ENCODE measurements at regions not wholly inside any gene's neighbourhood (a gene's known extent, or its start where the extent isn't known, plus 50 kb on each side); places are given as distances from the start of the nearest gene placed in this dataset.

DNA sequence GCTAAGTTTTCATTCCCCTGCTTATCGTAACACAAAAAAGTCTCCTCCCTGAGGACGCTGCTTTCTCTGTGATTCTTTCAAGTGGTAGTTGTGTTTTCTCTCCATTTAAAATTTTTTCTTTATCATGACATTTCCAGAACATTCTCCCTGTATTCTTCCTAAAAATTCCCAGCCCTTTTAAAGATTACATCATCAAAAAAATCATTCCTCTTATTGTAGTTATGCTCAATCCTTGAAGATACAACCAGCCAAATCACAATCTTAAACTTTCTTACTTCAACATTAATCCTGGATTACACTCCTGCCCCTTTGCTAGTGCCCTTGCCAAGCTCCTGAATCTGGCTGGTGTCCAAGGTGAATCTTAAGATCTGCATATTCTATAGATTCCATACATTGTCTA lies 163.7 kb upstream of the CBLB start:
- no peaks in the 10 kb centered on the region for H3K9me3 ChIP-seq (ENCODE audit: control insufficient read depth, low read length)
- no peak overlapping the region for H3K4me3 ChIP-seq (ENCODE audit: insufficient read depth, low read depth, low read length)
- no peaks in the 10 kb centered on the region for H3K27me3 ChIP-seq (ENCODE audit: control insufficient read depth, insufficient read depth, low read length, poor library complexity, severe bottlenecking)
- 73 to 94% methylated on average over 2 of the region's 2 CpGs for WGBS, 2 experiments
- H3K27ac ChIP-seq (ENCODE audit: insufficient read depth, low read depth, low read length, poor library complexity, severe bottlenecking) = no peak overlapping the region
- H3K36me3 ChIP-seq (ENCODE audit: control insufficient read depth, insufficient read depth, low read length) = no peaks in the 10 kb centered on the region
- no peaks in the 10 kb centered on the region for H3K4me1 ChIP-seq (ENCODE audit: control insufficient read depth, insufficient read depth, low read length)

DNA sequence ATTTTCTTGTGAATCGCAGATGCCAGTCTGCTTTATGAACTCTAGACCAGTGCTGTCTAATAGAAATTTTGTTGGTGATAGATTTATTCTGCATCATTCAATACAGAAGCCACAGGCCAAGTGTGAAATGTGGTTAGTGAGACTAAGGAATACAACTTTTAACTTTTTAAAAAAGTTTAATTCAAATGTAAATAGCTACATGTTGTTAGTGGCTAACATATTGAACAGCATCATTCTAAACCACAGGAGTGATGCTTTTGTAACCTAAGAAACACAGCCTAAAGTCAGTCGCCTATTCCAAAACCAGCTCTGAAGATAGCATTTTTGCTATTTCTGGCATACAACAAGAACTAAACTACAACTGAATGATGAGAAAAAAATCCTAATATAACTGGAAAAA lies 164.8 kb upstream of the CBLB start:
- H3K9me3 ChIP-seq (ENCODE audit: control insufficient read depth, low read length) = no peaks in the 10 kb centered on the region
- H3K27ac ChIP-seq (ENCODE audit: insufficient read depth, low read depth, low read length, poor library complexity, severe bottlenecking) = no peak overlapping the region
- H3K4me3 ChIP-seq (ENCODE audit: insufficient read depth, low read depth, low read length) = no peak overlapping the region
- no peaks in the 10 kb centered on the region for H3K4me1 ChIP-seq (ENCODE audit: control insufficient read depth, insufficient read depth, low read length)
- H3K36me3 ChIP-seq (ENCODE audit: control insufficient read depth, insufficient read depth, low read length) = no peaks in the 10 kb centered on the region
- no peaks in the 10 kb centered on the region for H3K27me3 ChIP-seq (ENCODE audit: control insufficient read depth, insufficient read depth, low read length, poor library complexity, severe bottlenecking)
- WGBS, 2 experiments = 88 to 100% methylated on average over 2 of the region's 2 CpGs

DNA sequence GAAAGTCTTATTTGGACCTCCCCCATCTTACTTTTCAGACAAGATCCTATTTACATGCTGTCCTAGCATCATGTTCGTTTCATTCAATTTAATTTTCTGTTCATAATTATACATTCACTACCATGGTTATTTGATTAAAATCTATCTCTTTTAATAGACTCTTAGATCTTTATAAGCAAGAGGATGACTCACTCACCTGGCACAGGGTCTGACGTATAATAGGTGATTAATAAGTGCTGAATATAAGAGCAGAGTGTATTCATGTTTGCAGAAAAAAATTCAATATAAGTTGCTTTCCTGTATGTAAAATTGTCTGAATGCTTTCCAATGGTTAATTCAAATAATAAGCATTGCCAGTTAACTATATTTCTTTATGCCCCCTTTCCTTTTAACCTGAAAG lies 165.5 kb upstream of the CBLB start:
- WGBS, 2 experiments = 89 to 100% methylated on average over 1 to 2 of the region's 2 CpGs
- no peaks in the 10 kb centered on the region for H3K9me3 ChIP-seq (ENCODE audit: control insufficient read depth, low read length)
- H3K27me3 ChIP-seq (ENCODE audit: control insufficient read depth, insufficient read depth, low read length, poor library complexity, severe bottlenecking) = no peaks in the 10 kb centered on the region
- H3K27ac ChIP-seq (ENCODE audit: insufficient read depth, low read depth, low read length, poor library complexity, severe bottlenecking) = no peak overlapping the region
- H3K4me1 ChIP-seq (ENCODE audit: control insufficient read depth, insufficient read depth, low read length) = no peaks in the 10 kb centered on the region
- no peaks in the 10 kb centered on the region for H3K36me3 ChIP-seq (ENCODE audit: control insufficient read depth, insufficient read depth, low read length)
- H3K4me3 ChIP-seq (ENCODE audit: insufficient read depth, low read depth, low read length) = no peak overlapping the region

- H3K27ac ChIP-seq (ENCODE audit: insufficient read depth, low read depth, low read length, poor library complexity, severe bottlenecking) = no peak overlapping the region
- 95 to 97% methylated on average over 4 of the region's 4 CpGs for WGBS, 2 experiments
Observed at GRCh38 chr3:106035619-106036018, 166.8 kb upstream of the CBLB start.

DNA sequence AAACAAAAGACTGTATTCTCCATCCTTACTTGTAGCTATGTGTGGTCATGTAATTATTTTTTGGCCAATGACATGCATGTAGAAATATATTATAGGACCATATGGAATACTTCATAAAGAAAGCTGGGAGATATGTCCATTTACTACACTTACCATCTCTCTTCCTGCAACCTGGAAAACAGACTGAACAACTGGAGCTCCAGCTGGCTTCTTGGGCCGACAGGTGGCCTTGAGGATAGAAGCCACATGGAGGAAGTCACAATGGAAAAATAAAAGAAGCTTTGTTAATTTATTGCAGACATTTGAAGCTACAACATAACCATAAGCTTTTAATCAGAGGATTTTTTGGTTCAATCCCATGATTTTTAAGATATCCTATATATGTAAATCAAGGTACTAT lies 167.9 kb upstream of the CBLB start:
- Histone ChIP-seq H3K9me3 (ENCODE audit: control insufficient read depth, low read length) (no peaks in the 10 kb centered on the region), H3K4me1 (ENCODE audit: control insufficient read depth, insufficient read depth, low read length) (no peaks in the 10 kb centered on the region), H3K27ac (ENCODE audit: insufficient read depth, low read depth, low read length, poor library complexity, severe bottlenecking) (no peak overlapping the region), H3K4me3 (ENCODE audit: insufficient read depth, low read depth, low read length) (no peak overlapping the region), H3K36me3 (ENCODE audit: control insufficient read depth, insufficient read depth, low read length) (no peaks in the 10 kb centered on the region), H3K27me3 (ENCODE audit: control insufficient read depth, insufficient read depth, low read length, poor library complexity, severe bottlenecking) (no peaks in the 10 kb centered on the region)
- WGBS, 2 experiments = 100% methylated on average over 1 of the region's 1 CpG; no CpG with 5 or more reads in 1 of the 2 experiments

More at GRCh38 chr3:106035619-106036018, 166.8 kb upstream of the CBLB start:
- Histone ChIP-seq H3K4me1 (ENCODE audit: control insufficient read depth, insufficient read depth, low read length) (no peaks in the 10 kb centered on the region), H3K36me3 (ENCODE audit: control insufficient read depth, insufficient read depth, low read length) (no peaks in the 10 kb centered on the region), H3K9me3 (ENCODE audit: control insufficient read depth, low read length) (no peaks in the 10 kb centered on the region), H3K27me3 (ENCODE audit: control insufficient read depth, insufficient read depth, low read length, poor library complexity, severe bottlenecking) (no peaks in the 10 kb centered on the region), H3K4me3 (ENCODE audit: insufficient read depth, low read depth, low read length) (no peak overlapping the region)

DNA sequence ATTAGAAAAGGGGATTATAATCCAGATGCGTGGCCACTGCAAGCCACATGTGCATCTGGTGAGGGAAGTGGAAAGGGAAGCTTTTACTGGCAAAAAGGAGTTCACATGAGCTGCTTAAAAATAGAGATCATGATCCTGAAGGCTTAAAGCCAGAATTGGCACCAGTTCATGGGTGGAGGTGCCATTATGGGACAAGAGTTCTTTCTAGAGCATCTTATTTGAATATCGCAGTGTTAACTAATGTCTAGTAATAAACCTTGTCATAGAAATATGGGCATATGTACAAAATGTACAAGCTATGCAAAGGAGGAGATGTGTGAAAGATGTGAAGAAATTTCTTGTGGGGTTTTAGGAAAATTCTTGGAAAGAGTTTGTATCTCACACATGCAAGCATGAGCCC lies 178.4 kb upstream of the CBLB start:
- Histone ChIP-seq H3K4me3 (ENCODE audit: insufficient read depth, low read depth, low read length) (no peak overlapping the region), H3K9me3 (ENCODE audit: control insufficient read depth, low read length) (no peaks in the 10 kb centered on the region), H3K27ac (ENCODE audit: insufficient read depth, low read depth, low read length, poor library complexity, severe bottlenecking) (no peak overlapping the region), H3K4me1 (ENCODE audit: control insufficient read depth, insufficient read depth, low read length) (no peaks in the 10 kb centered on the region), H3K36me3 (ENCODE audit: control insufficient read depth, insufficient read depth, low read length) (no peaks in the 10 kb centered on the region), H3K27me3 (ENCODE audit: control insufficient read depth, insufficient read depth, low read length, poor library complexity, severe bottlenecking) (no peaks in the 10 kb centered on the region)
- WGBS, 2 experiments = 95 to 99% methylated on average over 2 of the region's 2 CpGs

DNA sequence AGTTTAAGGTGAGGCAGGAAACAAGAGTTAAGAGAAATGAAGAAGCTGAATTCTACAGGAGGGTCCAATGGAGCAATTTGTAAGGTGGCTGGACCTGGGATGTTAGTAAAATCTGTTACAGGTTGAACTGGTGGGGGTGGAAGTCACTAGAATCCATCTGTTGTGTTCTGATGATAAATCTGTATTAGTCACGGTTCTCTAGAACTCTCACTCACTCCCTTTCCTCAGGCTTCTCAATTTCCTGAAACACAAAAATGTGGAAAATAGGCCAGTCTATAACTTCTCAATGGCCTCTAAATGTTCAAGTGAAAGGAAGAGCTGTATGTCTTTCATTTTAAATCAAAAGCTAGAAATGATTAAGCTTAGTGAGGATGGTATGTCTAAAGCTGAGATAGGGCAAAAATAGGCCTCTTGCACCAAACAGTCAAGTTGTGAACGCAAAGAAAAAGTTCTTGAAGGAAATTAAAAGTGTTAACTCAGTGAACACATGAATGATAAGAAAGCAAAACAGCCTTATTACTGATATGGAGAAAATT lies 180.2 kb upstream of the CBLB start:
- Histone ChIP-seq H3K27ac (ENCODE audit: insufficient read depth, low read depth, low read length, poor library complexity, severe bottlenecking) (no peak overlapping the region), H3K4me1 (ENCODE audit: control insufficient read depth, insufficient read depth, low read length) (no peaks in the 10 kb centered on the region), H3K4me3 (ENCODE audit: insufficient read depth, low read depth, low read length) (no peak overlapping the region), H3K36me3 (ENCODE audit: control insufficient read depth, insufficient read depth, low read length) (no peaks in the 10 kb centered on the region), H3K27me3 (ENCODE audit: control insufficient read depth, insufficient read depth, low read length, poor library complexity, severe bottlenecking) (no peaks in the 10 kb centered on the region), H3K9me3 (ENCODE audit: control insufficient read depth, low read length) (no peaks in the 10 kb centered on the region)
- WGBS, 2 experiments = 94 to 100% methylated on average over 1 to 2 of the region's 2 CpGs

- H3K9me3 ChIP-seq (ENCODE audit: control insufficient read depth, low read length) = no peaks in the 10 kb centered on the region
- no peaks in the 10 kb centered on the region for H3K4me1 ChIP-seq (ENCODE audit: control insufficient read depth, insufficient read depth, low read length)
- H3K27me3 ChIP-seq (ENCODE audit: control insufficient read depth, insufficient read depth, low read length, poor library complexity, severe bottlenecking) = no peaks in the 10 kb centered on the region
Observed at GRCh38 chr3:106049821-106050220, 181.0 kb upstream of the CBLB start.

DNA sequence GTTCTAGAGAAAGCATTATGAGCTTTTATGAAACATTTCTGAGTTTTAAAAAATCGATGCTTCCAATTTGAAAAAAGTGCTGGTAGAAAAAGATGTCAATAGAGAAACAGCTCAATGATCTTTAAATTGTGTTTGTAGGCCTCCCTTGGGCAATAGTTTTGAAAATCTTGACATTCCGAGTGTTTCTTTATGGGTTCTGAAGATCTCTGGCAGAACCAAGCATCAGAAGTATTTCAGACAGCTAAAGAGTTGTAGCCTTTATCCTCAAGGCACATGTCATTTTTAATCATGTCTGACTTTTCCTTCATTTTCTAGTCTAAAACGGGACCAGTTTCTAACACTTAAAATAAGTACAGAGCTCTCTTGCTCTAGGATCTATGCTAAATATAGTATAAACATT lies 188.1 kb upstream of the CBLB start:
- WGBS, 2 experiments = 92 to 95% methylated on average over 3 of the region's 3 CpGs
- H3K4me3 ChIP-seq (ENCODE audit: insufficient read depth, low read depth, low read length) = no peak overlapping the region
- no peaks in the 10 kb centered on the region for H3K9me3 ChIP-seq (ENCODE audit: control insufficient read depth, low read length)
- no peak overlapping the region for H3K27ac ChIP-seq (ENCODE audit: insufficient read depth, low read depth, low read length, poor library complexity, severe bottlenecking)
- no peaks in the 10 kb centered on the region for H3K36me3 ChIP-seq (ENCODE audit: control insufficient read depth, insufficient read depth, low read length)
- H3K27me3 ChIP-seq (ENCODE audit: control insufficient read depth, insufficient read depth, low read length, poor library complexity, severe bottlenecking) = no peaks in the 10 kb centered on the region
- H3K4me1 ChIP-seq (ENCODE audit: control insufficient read depth, insufficient read depth, low read length) = no peaks in the 10 kb centered on the region

More at GRCh38 chr3:106049821-106050220, 181.0 kb upstream of the CBLB start:
- Histone ChIP-seq H3K4me3 (ENCODE audit: insufficient read depth, low read depth, low read length) (no peak overlapping the region), H3K36me3 (ENCODE audit: control insufficient read depth, insufficient read depth, low read length) (no peaks in the 10 kb centered on the region), H3K27ac (ENCODE audit: insufficient read depth, low read depth, low read length, poor library complexity, severe bottlenecking) (no peak overlapping the region)

DNA sequence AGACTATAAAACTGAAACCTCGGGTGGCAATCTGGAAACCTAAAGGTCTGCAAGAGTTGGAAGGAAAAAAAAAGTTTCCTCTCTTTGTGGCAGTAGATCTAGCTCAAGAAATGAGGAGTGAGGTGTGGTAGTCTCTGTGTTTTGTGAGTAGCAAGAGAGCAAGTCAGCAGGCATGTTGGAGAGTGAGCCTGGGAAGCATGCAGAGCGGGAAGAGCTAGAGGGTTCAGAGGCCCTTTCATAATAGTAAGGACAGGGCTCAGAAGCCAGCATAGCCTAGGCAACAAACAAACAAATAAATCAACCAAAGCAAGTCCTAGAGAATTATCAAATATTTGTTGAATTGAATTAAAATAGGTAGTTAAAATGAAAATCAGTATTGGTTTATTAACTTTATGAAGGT lies 189.7 kb upstream of the CBLB start:
- no peaks in the 10 kb centered on the region for H3K27me3 ChIP-seq (ENCODE audit: control insufficient read depth, insufficient read depth, low read length, poor library complexity, severe bottlenecking)
- H3K4me3 ChIP-seq (ENCODE audit: insufficient read depth, low read depth, low read length) = no peak overlapping the region
- 80 to 88% methylated on average over 2 of the region's 2 CpGs for WGBS, 2 experiments
- no peaks in the 10 kb centered on the region for H3K4me1 ChIP-seq (ENCODE audit: control insufficient read depth, insufficient read depth, low read length)
- H3K9me3 ChIP-seq (ENCODE audit: control insufficient read depth, low read length) = no peaks in the 10 kb centered on the region
- no peak overlapping the region for H3K27ac ChIP-seq (ENCODE audit: insufficient read depth, low read depth, low read length, poor library complexity, severe bottlenecking)
- no peaks in the 10 kb centered on the region for H3K36me3 ChIP-seq (ENCODE audit: control insufficient read depth, insufficient read depth, low read length)

- no peaks in the 10 kb centered on the region for H3K4me1 ChIP-seq (ENCODE audit: control insufficient read depth, insufficient read depth, low read length)
- 87 to 88% methylated on average over 1 to 2 of the region's 2 CpGs for WGBS, 2 experiments
Observed at GRCh38 chr3:106059953-106060517, 191.2 kb upstream of the CBLB start.

More at GRCh38 chr3:106059953-106060517, 191.2 kb upstream of the CBLB start:
- no peak overlapping the region for H3K4me3 ChIP-seq (ENCODE audit: insufficient read depth, low read depth, low read length)
- no peaks in the 10 kb centered on the region for H3K27me3 ChIP-seq (ENCODE audit: control insufficient read depth, insufficient read depth, low read length, poor library complexity, severe bottlenecking)
- no peak overlapping the region for H3K27ac ChIP-seq (ENCODE audit: insufficient read depth, low read depth, low read length, poor library complexity, severe bottlenecking)
- H3K9me3 ChIP-seq (ENCODE audit: control insufficient read depth, low read length) = no peaks in the 10 kb centered on the region
- H3K36me3 ChIP-seq (ENCODE audit: control insufficient read depth, insufficient read depth, low read length) = no peaks in the 10 kb centered on the region
